ENCODE measurements at regions not wholly inside any gene's neighbourhood (a gene's known extent, or its start where the extent isn't known, plus 50 kb on each side); places are given as distances from the start of the nearest gene placed in this dataset.
"Not testable (repeated sequence)": the region's sequence is repeated elsewhere in the genome, so short reads cannot be mapped to it uniquely, and the experiment has no call there.

DNA sequence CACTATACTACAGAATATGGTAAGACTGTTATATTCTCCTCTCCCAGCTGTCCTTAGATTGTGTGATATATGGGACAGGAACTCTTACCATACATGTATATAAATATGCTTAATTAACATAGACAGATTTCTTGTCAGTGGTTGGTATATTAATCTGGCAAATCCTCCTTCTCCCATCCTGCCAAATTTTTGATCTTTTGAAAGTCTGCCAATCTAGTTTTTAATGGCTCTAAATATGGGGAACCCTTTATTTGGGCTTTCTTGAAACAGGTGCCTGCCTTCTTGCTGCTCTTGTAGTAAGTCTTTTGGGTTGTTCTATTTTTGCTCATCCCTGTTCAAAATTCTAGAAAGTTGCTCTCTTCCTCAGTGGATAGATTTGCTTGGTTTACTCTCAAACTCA is 63.5 kb downstream of the SPATA31D1 start:
- peak; percentile 23 to 76 for DNase-seq

DNA sequence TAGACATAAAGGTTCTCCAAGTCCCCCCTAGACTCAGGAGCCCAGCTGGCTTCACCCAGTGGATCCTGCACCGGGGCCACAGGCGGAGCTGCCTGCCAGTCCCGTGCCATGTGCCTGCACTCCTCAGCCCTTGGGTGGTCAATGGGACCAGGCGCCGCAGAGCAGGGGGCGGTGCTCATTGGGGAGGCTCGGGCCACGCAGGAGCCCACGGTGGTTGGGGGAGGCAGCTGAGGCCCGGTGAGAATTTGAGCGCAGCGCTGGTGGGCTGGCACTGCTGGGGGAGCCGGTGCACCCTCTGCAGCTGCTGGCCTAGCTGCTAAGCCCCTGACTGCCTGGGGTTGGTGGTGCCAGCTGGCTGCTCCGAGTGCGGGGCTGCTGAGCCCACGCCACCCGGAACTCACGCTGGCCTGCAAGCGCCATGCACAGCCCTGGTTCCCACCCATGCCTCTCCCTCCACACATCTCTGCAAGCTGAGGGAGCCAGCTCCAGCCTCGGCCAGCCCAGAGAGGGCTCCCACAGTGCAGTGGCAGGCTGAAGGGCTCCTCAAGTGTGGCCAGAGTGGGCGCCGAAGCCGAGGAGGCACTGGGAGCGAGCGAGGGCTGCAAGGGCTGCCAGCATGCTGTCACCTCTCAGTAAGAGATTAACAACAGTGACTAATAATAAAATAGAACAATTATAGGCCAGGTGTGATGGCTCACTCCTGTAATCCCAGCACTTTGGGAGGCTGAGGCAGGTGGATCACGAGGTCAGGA is 65.9 kb downstream of the SPATA31D1 start:
- no peak for DNase-seq

DNA sequence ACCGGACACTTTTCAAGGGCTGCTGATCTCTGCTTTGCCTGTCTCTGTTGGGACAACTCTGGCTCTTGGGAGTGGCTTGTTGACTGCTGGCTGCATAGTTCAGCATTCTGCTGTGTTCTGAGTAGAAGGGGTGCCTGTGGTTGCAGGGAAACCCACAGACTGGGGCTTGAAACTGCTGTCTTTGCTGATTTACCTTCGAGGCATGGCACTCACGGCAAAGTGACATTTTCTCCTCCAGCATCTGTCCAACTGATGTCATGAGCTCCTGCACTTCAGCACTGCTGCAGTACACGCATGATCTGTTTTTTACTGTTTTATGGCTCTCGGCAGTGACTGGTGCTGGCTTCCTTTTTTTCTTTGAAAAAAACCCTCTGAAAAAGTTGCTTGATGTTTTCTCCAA is 69.2 kb downstream of the SPATA31D1 start:
- no peak for DNase-seq

DNA sequence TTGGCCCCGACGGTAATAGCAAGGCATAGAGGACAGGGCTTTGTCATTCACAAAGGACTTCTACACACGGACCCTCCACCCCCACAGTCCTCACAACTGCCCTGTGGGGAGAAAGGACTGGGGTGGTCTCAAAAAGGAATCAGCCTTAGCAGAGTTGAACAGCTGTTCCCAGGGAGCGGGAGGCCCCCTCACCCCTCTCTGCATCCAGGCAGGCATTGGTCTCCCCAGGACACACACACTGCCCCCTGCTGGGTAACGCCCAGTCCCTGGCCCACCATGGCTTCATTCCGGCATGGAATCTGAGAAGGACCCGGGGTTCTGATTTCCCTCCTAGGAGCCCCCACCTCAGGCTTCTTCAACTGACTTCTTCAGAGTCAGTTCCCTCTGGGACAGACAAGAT is 73.2 kb downstream of the SPATA31D1 start:
- not testable (repeated sequence) for DNase-seq

DNA sequence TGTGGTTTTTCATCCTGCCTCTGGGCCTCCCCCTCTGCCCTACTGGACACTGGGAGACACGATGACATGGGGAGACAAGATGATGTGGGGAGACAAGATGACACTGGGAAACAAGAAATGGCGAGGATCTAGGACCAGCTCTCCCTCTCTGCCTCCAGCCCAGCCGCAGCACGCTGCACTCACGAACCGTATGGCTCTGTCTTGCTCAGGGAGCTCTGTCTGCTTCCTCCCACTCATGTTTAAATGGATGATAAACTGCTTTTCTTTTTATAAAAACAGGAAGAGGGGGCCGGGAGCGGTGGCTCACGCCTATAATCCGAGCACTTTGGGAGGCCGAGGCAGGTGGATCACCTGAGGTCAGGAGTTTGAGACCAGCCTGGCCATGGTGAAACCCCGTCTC is 73.7 kb downstream of the SPATA31D1 start:
- DNase-seq, result no peak

DNA sequence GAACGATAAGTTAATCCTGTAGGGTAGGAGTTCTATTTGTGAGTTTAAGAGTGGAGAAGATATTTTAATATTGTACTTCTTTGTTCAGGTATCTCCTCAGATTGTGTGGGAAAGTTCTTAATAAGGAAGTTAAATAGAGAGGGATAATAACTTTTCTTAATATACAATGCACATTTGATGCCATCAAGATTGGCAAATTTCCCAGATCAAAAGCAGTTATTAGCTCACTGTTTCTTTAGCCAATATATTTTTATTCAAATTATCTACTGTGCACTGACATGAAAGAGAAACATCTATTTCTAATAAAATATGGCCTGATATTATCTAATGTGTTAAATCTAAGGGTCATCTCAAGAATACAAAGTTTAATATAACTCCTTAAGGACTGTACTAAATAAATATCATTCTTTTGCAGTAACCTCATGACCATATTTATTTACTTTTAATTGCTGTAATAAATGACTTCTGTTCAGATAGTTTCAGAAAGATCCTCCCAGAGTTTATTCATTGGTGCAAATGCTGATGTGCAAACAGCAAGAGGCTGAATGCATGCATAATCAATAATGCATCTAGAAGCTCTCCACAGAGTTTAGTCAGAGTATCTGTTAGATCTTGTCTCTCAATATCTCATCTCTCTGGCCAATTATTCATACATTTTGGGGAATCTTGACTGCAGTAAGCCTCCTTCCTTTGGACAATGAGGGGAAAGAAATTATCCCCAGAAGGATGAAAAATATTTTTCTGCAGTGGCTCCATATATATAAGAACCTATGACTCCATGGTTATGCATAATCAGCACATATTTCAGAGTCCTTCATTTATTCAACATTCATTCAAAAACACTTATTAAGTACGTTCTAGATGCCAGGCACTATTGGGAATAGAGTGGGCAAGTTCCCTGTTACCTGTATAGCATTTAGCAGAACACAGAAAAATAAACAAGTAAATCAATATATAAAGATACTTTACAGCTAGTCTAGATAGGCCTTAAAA is 85.3 kb downstream of the SPATA31D1 start:
- DNase-seq, result no peak

DNA sequence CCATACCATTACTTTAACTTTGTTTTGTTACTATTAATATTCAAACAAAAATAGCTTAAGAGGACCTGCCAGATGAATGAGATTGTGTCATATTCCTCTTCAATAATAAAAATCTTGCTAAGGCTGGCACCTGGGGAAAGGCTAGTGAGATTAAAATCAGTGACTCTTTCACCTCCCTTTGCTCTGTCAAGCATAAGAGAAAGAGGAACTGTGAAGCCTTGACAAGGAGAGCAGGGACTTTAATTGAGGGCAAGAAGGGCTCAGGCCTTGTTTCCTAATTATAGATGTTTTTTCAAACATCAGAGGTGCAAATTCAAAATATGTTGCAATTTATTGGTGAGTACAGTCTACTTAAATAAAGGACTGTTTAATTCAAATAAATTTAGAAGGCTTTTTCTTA is 91.7 kb downstream of the SPATA31D1 start:
- DNase-seq, result no peak

DNA sequence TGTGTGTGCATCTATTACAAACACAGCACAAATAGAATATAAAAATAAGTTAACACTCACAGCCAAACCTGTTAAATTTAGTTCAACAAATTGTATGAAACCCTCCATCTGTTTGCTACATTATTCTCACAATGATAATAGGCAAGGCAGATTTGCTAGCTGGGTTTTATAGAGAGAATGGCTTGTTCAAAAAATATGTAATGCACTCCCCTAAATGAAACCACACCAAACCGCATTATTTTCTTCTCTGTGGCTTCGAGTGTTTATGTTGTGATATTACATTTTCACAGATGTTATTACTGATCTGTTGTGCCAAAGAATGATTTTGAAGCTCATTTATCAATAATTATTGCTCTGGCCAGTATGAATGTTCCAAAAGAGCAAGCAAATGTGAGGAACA is 92.9 kb downstream of the SPATA31D1 start:
- DNase-seq, result no peak

DNA sequence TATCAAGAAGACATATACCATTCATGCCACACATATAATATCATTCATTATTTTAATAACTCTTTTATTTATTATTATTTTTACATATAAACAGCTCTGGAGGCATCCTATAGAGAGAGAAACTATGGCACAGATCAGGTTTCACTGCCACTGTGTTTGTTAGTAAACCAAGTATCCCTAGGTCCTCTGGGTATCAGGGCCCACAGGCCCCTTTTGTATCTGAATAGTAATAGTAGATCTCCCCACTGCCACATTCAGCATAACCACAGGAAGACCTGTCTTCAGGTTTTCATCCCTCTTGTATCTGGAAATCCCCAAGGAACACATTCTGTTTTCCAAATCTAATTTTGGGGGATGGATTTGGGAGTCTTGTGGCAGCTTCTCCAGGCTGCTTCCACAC is 94.0 kb downstream of the SPATA31D1 start:
- no peak for DNase-seq

DNA sequence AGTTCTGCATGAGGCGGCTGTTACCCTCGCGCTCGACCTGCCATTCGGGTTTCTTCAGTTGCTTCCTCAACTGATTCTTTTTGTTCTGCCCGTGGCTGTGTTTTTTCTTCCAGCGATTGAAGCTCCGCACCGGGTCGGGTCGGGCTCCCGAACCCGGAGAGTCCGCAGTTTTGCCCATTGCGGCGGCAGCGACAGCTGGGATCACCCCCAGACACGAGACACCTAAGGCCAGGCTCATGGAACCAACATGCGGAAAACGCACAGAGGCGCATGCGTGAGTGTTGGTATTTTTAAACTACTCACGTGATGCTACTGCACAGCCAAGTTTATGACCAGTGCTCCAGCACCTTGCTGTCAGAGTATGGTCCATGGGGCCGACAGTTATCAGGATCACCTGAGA is 100.0 kb downstream of the SPATA31D1 start:
- no peak for DNase-seq

DNA sequence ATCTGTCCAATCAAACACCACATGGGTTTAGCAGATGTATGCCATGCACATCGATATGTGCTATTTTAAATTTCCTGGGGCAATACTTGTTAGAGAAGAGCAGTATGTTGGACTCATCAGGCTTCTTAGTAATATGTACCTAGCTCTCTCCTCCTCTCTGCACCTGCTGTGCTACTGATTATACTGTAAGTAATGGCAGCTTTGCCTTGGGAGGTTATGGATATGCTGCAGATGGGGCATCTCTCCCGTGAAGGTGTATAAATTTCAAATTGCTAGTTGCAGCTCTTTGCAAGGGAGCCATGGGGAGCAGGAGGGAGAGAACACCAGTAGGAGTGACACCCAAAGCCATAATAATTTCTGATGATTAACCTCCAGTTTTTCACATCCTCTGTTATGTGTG is 101.5 kb downstream of the SPATA31D1 start:
- DNase-seq, result no peak

DNA sequence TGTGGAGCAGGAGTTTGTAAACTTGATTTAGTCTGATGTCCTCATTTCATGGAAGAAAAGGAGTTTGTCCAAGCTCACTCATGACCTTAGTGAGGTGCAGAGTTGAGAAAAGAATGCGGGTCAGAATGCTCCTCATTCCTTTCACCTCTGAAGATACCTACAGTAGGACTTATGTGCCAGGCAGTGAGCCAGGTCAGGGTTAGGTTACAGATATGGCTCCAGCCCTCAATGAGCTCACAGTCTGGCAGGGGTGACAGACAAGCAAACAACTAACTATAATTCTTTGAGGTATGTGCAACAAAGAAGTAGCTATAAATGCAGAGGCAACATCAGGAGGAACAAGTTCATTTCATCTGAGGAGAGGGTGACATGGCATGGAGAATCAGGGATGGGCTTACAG is 102.5 kb downstream of the SPATA31D1 start:
- no peak for DNase-seq

DNA sequence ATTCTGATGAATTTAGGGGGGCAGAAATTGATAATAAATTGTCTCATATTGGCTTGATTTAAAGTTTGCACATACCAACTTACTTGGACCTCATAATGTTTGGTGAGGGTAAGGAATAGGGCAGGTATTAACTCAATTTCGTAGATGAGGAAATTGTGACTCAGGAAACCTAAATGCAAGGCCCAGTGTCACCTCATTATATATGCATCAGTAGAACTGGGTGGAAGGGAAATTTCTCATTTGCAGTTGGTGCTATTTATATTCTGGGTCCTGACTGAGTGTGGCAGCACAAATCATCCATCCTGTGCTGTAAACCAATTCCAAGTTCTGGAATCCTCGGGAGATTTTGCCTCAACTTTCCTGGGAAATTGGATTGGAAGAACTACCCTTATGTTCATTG is 103.0 kb downstream of the SPATA31D1 start:
- no peak for DNase-seq

DNA sequence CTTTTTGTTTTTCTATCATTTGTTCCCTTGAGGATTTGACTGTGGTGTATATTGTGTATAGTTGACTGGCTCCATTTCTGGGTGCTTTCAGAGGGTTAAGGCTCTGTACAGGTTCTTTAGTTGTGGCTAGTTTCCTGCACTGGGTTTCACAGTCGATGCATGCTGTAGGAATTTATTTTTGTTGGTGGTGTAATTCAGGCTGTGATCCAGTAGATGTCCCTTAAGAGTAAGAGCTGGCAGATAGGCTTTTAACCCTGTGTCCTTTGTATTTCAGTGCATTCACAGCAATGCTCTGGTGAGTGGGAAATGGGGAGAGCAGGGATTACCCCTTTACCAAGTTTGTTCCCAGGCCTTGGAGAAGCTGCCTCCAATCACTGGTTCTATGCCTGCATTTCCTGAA is 112.9 kb downstream of the SPATA31D1 start:
- no peak for DNase-seq

DNA sequence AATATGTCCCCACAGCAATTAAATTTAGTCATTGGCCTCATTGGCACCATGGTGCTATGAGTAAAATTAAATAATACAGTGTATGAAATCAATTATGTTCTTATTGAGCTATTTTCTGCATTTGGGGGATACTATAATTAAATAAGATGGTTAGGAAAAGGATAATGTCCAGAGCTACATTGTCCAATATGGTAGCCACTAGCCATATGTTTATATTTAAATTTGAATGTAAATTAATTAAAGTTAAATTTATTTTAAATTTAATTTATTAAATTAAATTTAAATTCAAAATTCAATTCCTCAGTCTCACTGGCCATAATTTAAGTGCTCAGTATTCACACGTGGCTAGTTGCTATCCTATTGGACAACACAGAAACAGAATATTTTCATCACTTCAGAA is 115.7 kb downstream of the SPATA31D1 start:
- DNase-seq, result no peak

DNA sequence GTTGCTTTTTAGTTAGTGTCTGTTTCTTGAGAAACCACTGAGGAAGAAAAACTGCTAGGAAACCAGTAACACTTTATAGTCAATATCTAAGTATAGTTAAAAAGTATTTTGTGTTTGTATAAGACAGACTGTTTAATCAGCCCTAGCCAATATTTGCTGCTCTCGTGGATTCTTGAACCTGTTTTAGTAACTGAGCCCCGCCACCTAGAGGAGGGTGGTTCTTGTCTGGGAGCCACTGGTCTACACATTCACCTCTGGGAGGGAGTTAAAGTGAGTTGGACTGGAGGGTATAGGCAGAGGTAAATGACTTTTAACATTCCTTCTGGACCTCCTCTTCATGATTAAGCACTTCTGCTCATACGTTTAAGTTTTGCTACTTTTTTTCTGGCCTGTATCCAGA is 117.2 kb downstream of the SPATA31D1 start:
- no peak for DNase-seq

DNA sequence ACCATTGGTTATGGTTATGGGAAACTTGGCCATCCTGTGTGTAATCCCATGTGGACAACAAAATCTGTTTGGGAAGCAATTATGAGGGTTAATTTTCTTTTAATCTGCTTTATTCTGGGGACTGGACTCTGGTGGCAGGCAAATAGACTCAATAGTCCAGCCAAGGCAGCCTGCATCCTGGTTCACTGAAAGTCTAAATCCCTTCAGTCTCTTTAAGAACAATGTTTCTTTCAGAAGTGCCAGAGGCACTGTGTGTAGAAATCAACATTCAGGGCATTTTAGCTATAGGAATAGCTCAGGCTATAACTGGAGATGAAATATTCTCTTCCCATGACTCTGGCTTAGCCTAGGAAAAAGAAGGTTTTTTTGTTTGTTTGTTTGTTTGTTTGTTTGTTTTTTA is 118.0 kb downstream of the SPATA31D1 start:
- no peak for DNase-seq

DNA sequence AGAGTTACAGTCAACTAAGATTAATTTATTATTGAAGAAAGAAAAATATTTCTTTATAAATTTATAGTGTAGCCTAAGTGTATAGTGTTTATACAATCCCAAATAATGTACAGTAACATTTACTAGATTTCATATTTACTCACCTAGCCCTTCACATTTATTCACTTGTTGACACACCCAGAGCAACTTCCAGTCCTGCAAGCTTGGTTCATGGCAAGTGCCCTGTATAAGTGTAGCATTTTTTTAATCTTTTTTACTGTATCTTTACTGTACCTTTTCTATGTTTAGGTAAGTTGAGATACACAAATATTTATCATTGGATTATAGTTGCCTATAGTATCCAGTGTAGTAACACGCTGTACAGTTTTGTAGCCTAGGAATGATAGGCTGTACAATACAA is 119.9 kb downstream of the SPATA31D1 start:
- DNase-seq, result no peak

DNA sequence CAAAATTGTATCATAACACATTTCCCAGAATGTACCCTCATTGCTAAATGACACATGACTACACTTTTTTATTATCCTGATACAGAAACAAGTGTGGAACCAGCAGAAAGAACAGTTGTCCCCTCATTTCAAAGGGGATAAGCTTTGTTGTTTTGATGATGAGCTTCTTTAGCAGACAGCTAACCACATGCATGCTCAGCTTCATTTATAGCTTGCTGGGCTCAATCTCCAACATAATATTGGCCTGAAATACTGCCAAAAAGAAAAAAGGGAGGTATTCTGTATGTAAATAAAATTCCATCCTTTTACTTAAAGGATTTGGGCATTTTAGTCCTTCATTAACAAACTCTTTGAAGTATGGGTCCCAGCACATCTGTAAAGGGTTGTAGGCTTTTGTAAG is 120.4 kb downstream of the SPATA31D1 start:
- no peak for DNase-seq

DNA sequence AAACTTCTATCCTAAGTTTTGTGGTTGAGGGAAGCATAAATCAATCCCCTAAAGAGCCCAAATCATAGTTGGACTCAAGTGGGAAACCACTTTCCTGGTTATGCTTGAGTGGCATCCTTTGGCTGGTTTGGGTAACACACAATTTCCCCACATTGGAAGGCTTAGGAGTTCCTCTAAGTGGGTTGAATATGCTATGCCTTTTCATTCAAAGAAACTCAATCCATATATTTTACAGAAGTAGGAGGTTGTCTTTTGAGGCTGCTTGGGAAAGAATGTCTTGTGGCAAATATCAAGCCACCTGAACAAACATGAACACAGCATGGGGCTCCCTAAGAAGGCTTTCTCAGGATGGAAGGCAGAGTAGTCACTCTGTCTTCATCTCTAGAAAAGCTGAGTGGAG is 121.1 kb downstream of the SPATA31D1 start:
- no peak for DNase-seq

DNA sequence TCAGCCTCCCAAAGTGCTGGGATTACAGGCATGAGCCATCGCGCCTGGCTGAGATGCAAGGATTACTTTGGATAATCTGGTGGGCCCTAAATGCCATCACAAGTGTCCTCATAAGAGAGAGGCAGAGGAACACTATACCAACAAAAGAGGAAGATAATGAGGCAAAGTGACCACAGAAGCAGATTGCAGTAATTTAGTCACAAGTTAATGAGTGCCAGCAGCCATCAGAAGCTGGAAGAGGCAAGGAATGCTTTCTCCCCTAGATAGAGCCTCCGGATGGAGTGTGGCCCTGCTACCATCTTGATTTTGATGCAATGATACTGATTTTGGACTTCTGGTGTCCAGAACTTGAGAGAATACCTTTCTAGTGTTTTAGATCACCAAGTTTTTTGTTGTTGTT is 122.3 kb downstream of the SPATA31D1 start:
- DNase-seq, result no peak

DNA sequence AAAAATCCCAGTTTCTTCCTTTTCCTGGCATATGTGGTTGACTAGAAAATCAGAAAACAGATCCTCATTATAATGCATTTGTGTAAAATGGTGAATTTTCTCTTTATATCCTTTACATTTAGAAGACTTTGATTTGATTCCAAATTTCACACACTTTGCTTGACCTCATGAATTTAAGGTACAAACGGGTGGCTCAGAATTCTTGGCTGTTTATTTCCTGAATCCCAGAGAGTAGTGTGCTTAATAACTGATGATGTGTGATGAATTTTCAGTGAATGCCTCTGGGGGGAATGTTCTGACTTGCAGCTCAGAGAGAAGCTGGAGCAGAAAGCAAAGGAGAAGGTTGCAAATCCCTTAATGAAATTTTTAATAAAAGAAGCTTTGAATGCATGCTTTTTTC is 126.8 kb downstream of the SPATA31D1 start:
- no peak for DNase-seq

DNA sequence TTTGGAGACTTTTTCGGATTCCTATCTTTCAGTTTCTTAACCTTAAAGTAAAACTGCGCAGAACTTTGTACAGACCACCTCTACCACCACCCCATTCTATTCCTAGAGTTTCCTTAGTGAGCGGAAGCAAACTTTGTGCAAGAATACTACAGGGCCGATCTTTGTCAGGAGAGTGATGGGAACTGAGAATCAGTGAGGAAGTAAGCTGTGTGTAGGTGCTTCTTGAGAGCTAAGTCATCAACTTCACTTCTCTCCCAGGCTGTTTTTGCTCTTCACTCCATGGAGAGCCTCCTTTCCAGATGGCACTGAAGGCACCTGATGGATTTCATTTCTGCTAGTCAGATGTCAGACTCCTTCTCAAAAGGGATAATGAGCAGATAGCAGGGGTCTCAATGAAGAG is 127.3 kb downstream of the SPATA31D1 start:
- DNase-seq, result no peak

DNA sequence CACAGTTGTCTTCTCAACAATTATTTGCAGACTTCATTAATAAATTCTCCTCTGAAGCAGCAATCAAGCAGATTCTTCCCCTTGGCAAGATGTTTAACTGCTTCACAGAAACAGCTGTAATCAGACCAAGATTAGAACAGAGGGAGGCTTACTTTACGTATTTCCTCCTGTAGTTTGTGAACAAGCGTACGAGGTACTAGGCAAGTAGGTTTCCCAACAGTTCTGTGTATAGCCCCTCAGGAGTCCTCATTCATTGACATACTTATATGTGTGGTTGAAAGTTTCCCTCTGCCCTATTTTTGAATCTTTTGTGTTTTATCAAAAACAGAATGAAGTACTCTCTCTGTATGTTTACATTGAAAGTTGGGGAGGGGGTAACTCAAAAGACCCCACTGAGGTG is 128.0 kb downstream of the SPATA31D1 start:
- no peak for DNase-seq
